HK-2 (cell line): ENCODE measurements at regions not wholly inside any gene's neighbourhood (a gene's known extent, or its start where the extent isn't known, plus 50 kb on each side); places are given as distances from the start of the nearest gene placed in this dataset.
"Not testable (repeated sequence)": the region's sequence is repeated elsewhere in the genome, so short reads cannot be mapped to it uniquely, and the experiment has no call there.

ENCODE experiments used
- DNase-seq: peaks from one replicate; pipeline ENCODE4 v3.0.0-alpha.2; 2018; ENCODE audit not compliant: unreplicated experiment

GRCh38 chr4:134720030-134720429 lies 518.4 kb upstream of the PABPC4L start:
- DNase-seq: no peak

GRCh38 chr4:134708616-134709015 lies 507.0 kb upstream of the PABPC4L start:
- no peak for DNase-seq

- DNase-seq: no peak
Observed at GRCh38 chr4:134708026-134708425, 506.4 kb upstream of the PABPC4L start.

GRCh38 chr4:134702374-134702773 lies 500.8 kb upstream of the PABPC4L start:
- DNase-seq: no peak

GRCh38 chr4:134700251-134700650 lies 498.7 kb upstream of the PABPC4L start:
- DNase-seq: no peak

GRCh38 chr4:134698831-134699230 lies 497.2 kb upstream of the PABPC4L start:
- not testable (repeated sequence) for DNase-seq

GRCh38 chr4:134695433-134695832 lies 493.8 kb upstream of the PABPC4L start:
- DNase-seq: no peak

- no peak for DNase-seq
Observed at GRCh38 chr4:134691915-134692314, 490.3 kb upstream of the PABPC4L start.

GRCh38 chr4:134687646-134688628 lies 486.3 kb upstream of the PABPC4L start:
- no peak for DNase-seq

- no peak for DNase-seq
Observed at GRCh38 chr4:134677209-134677814, 475.7 kb upstream of the PABPC4L start.

- DNase-seq: no peak
Observed at GRCh38 chr4:134668237-134668636, 466.6 kb upstream of the PABPC4L start.

GRCh38 chr4:134666640-134667039 lies 465.1 kb upstream of the PABPC4L start:
- no peak for DNase-seq

GRCh38 chr4:134665429-134665828 lies 463.8 kb upstream of the PABPC4L start:
- DNase-seq: no peak

- no peak for DNase-seq
Observed at GRCh38 chr4:134663742-134664141, 462.2 kb upstream of the PABPC4L start.

GRCh38 chr4:134650461-134650860 lies 448.9 kb upstream of the PABPC4L start:
- DNase-seq: no peak

- DNase-seq: no peak
Observed at GRCh38 chr4:134645778-134646177, 444.2 kb upstream of the PABPC4L start.

GRCh38 chr4:134636338-134637051 lies 434.9 kb upstream of the PABPC4L start:
- DNase-seq: no peak

- no peak for DNase-seq
Observed at GRCh38 chr4:134634301-134634700, 432.7 kb upstream of the PABPC4L start.

- no peak for DNase-seq
Observed at GRCh38 chr4:134632056-134632455, 430.5 kb upstream of the PABPC4L start.

- DNase-seq: no peak
Observed at GRCh38 chr4:134628066-134628465, 426.5 kb upstream of the PABPC4L start.

GRCh38 chr4:134627366-134627765 lies 425.8 kb upstream of the PABPC4L start:
- no peak for DNase-seq

- no peak for DNase-seq
Observed at GRCh38 chr4:134624365-134624764, 422.8 kb upstream of the PABPC4L start.
